ENCODE measurements at regions not wholly inside any gene's neighbourhood (a gene's known extent, or its start where the extent isn't known, plus 50 kb on each side); places are given as distances from the start of the nearest gene placed in this dataset.

- intact Hi-C loops (cut with micrococcal nuclease): no loop called here
- no peak overlapping the region for H3K27ac ChIP-seq (ENCODE audit: low read depth, low read length)
- Mint-ChIP-seq H3K36me3 (no peaks in the 10 kb centered on the region), H3K4me1 (no peaks in the 10 kb centered on the region), H3K27ac (no peak overlapping the region), H3K27me3 (no peaks in the 10 kb centered on the region), H3K9me3 (peaks cover 0 to 15% (median 3%) of the 10 kb centered on the region in 8 donors), H3K4me3 (no peak overlapping the region)
- no peaks in the 10 kb centered on the region for H3K36me3 ChIP-seq (ENCODE audit: insufficient read depth, low read length)
- no peaks in the 10 kb centered on the region for H3K4me1 ChIP-seq (ENCODE audit: insufficient read depth, low read length)
- H3K4me3 ChIP-seq (ENCODE audit: low read length in 2 of 2): no peak overlapping the region
- H3K9me3 ChIP-seq (ENCODE audit: control insufficient read depth in 1 of 2, low read length in 2 of 2): no peaks in the 10 kb centered on the region
- CTCF ChIA-PET (ENCODE audit: partially characterized antibody): no interaction called here
- DNase-seq: no peak
- H3K27me3 ChIP-seq (ENCODE audit: insufficient read depth, low read length): no peaks in the 10 kb centered on the region
- POLR2A ChIA-PET (ENCODE audit: partially characterized antibody): no interaction called here
Observed at GRCh38 chr13:56012644-56013043, 1128.1 kb upstream of the PRR20A start.

- no peaks in the 10 kb centered on the region for H3K36me3 Mint-ChIP-seq
- DNase-seq: no peak
- intact Hi-C loops (cut with micrococcal nuclease): no loop called here
- no peak overlapping the region for H3K4me3 Mint-ChIP-seq
- Histone ChIP-seq H3K4me3 (ENCODE audit: low read length in 2 of 2) (no peak overlapping the region), H3K9me3 (ENCODE audit: control insufficient read depth in 1 of 2, low read length in 2 of 2) (peaks cover 0 to 4% of the 10 kb centered on the region in 2 donors), H3K27me3 (ENCODE audit: insufficient read depth, low read length) (no peaks in the 10 kb centered on the region), H3K27ac (ENCODE audit: low read depth, low read length) (no peak overlapping the region), H3K4me1 (ENCODE audit: insufficient read depth, low read length) (no peaks in the 10 kb centered on the region), H3K36me3 (ENCODE audit: insufficient read depth, low read length) (no peaks in the 10 kb centered on the region)
- no peaks in the 10 kb centered on the region for H3K27me3 Mint-ChIP-seq
- no peaks in the 10 kb centered on the region for H3K4me1 Mint-ChIP-seq
- ChIA-PET CTCF (ENCODE audit: partially characterized antibody) (no interaction called here), POLR2A (ENCODE audit: partially characterized antibody) (no interaction called here)
- peaks cover 3 to 29% (median 18%) of the 10 kb centered on the region in 8 donors for H3K9me3 Mint-ChIP-seq
- no peak overlapping the region for H3K27ac Mint-ChIP-seq
Observed at GRCh38 chr13:56015919-56016318, 1124.8 kb upstream of the PRR20A start.

- H3K27me3 ChIP-seq (ENCODE audit: insufficient read depth, low read length): no peaks in the 10 kb centered on the region
- Mint-ChIP-seq H3K27me3 (no peaks in the 10 kb centered on the region), H3K4me3 (no peak overlapping the region), H3K36me3 (no peaks in the 10 kb centered on the region), H3K4me1 (no peaks in the 10 kb centered on the region), H3K9me3 (peaks cover 3 to 29% (median 18%) of the 10 kb centered on the region in 8 donors), H3K27ac (no peak overlapping the region)
- no peaks in the 10 kb centered on the region for H3K4me1 ChIP-seq (ENCODE audit: insufficient read depth, low read length)
- H3K9me3 ChIP-seq (ENCODE audit: control insufficient read depth in 1 of 2, low read length in 2 of 2): peaks cover 0 to 4% of the 10 kb centered on the region in 2 donors
- H3K4me3 ChIP-seq (ENCODE audit: low read length in 2 of 2): no peak overlapping the region
- H3K36me3 ChIP-seq (ENCODE audit: insufficient read depth, low read length): no peaks in the 10 kb centered on the region
- H3K27ac ChIP-seq (ENCODE audit: low read depth, low read length): no peak overlapping the region
- POLR2A ChIA-PET (ENCODE audit: partially characterized antibody): no interaction called here
- intact Hi-C loops (cut with micrococcal nuclease): no loop called here
- CTCF ChIA-PET (ENCODE audit: partially characterized antibody): no interaction called here
- DNase-seq: no peak
Observed at GRCh38 chr13:56019606-56020005, 1121.1 kb upstream of the PRR20A start.

- H3K9me3 ChIP-seq (ENCODE audit: control insufficient read depth in 1 of 2, low read length in 2 of 2): peaks cover 0 to 4% of the 10 kb centered on the region in 2 donors
- no peak for DNase-seq
- intact Hi-C loops (cut with micrococcal nuclease): no loop called here
- Mint-ChIP-seq H3K9me3 (peaks cover 3 to 29% (median 16%) of the 10 kb centered on the region in 8 donors), H3K4me3 (no peak overlapping the region), H3K36me3 (no peaks in the 10 kb centered on the region), H3K27me3 (no peaks in the 10 kb centered on the region), H3K27ac (no peak overlapping the region), H3K4me1 (no peaks in the 10 kb centered on the region)
- POLR2A ChIA-PET (ENCODE audit: partially characterized antibody): no interaction called here
- H3K27me3 ChIP-seq (ENCODE audit: insufficient read depth, low read length): no peaks in the 10 kb centered on the region
- H3K4me3 ChIP-seq (ENCODE audit: low read length in 2 of 2): no peak overlapping the region
- no peaks in the 10 kb centered on the region for H3K36me3 ChIP-seq (ENCODE audit: insufficient read depth, low read length)
- CTCF ChIA-PET (ENCODE audit: partially characterized antibody): no interaction called here
- H3K27ac ChIP-seq (ENCODE audit: low read depth, low read length): no peak overlapping the region
- H3K4me1 ChIP-seq (ENCODE audit: insufficient read depth, low read length): no peaks in the 10 kb centered on the region
Observed at GRCh38 chr13:56020425-56020824, 1120.3 kb upstream of the PRR20A start.

- Histone ChIP-seq H3K9me3 (ENCODE audit: control insufficient read depth in 1 of 2, low read length in 2 of 2) (no peaks in the 10 kb centered on the region), H3K4me1 (ENCODE audit: insufficient read depth, low read length) (no peaks in the 10 kb centered on the region), H3K36me3 (ENCODE audit: insufficient read depth, low read length) (no peaks in the 10 kb centered on the region), H3K4me3 (ENCODE audit: low read length in 2 of 2) (no peak overlapping the region), H3K27ac (ENCODE audit: low read depth, low read length) (no peak overlapping the region), H3K27me3 (ENCODE audit: insufficient read depth, low read length) (no peaks in the 10 kb centered on the region)
- no peaks in the 10 kb centered on the region for H3K4me1 Mint-ChIP-seq
- intact Hi-C loops (cut with micrococcal nuclease): no loop called here
- no peaks in the 10 kb centered on the region for H3K36me3 Mint-ChIP-seq
- DNase-seq: no peak
- no peaks in the 10 kb centered on the region for H3K27me3 Mint-ChIP-seq
- H3K27ac Mint-ChIP-seq: no peak overlapping the region
- no peak overlapping the region for H3K4me3 Mint-ChIP-seq
- ChIA-PET POLR2A (ENCODE audit: partially characterized antibody) (no interaction called here), CTCF (ENCODE audit: partially characterized antibody) (no interaction called here)
- peaks cover 2 to 24% (median 11%) of the 10 kb centered on the region in 8 donors for H3K9me3 Mint-ChIP-seq
Observed at GRCh38 chr13:56039992-56040391, 1100.7 kb upstream of the PRR20A start.

- no peak for DNase-seq
- Mint-ChIP-seq H3K4me1 (no peaks in the 10 kb centered on the region), H3K4me3 (no peak overlapping the region), H3K27ac (no peak overlapping the region), H3K27me3 (no peaks in the 10 kb centered on the region), H3K9me3 (peaks cover 0 to 13% (median 2%) of the 10 kb centered on the region in 8 donors), H3K36me3 (no peaks in the 10 kb centered on the region)
- H3K4me1 ChIP-seq (ENCODE audit: insufficient read depth, low read length): no peaks in the 10 kb centered on the region
- no peak overlapping the region for H3K27ac ChIP-seq (ENCODE audit: low read depth, low read length)
- H3K27me3 ChIP-seq (ENCODE audit: insufficient read depth, low read length): no peaks in the 10 kb centered on the region
- ChIA-PET POLR2A (ENCODE audit: partially characterized antibody) (no interaction called here), CTCF (ENCODE audit: partially characterized antibody) (no interaction called here)
- no peak overlapping the region for H3K4me3 ChIP-seq (ENCODE audit: low read length in 2 of 2)
- intact Hi-C loops (cut with micrococcal nuclease): no loop called here
- H3K9me3 ChIP-seq (ENCODE audit: control insufficient read depth in 1 of 2, low read length in 2 of 2): no peaks in the 10 kb centered on the region
- H3K36me3 ChIP-seq (ENCODE audit: insufficient read depth, low read length): no peaks in the 10 kb centered on the region
Observed at GRCh38 chr13:56066321-56066720, 1074.4 kb upstream of the PRR20A start.

- no peaks in the 10 kb centered on the region for H3K27me3 ChIP-seq (ENCODE audit: insufficient read depth, low read length)
- Mint-ChIP-seq H3K9me3 (peaks cover 0 to 25% (median 9%) of the 10 kb centered on the region in 8 donors), H3K36me3 (no peaks in the 10 kb centered on the region), H3K4me1 (no peaks in the 10 kb centered on the region), H3K4me3 (no peak overlapping the region), H3K27ac (no peak overlapping the region), H3K27me3 (no peaks in the 10 kb centered on the region)
- CTCF ChIA-PET (ENCODE audit: partially characterized antibody): no interaction called here
- H3K4me1 ChIP-seq (ENCODE audit: insufficient read depth, low read length): no peaks in the 10 kb centered on the region
- POLR2A ChIA-PET (ENCODE audit: partially characterized antibody): no interaction called here
- H3K4me3 ChIP-seq (ENCODE audit: low read length in 2 of 2): no peak overlapping the region
- DNase-seq: no peak
- intact Hi-C loops (cut with micrococcal nuclease): no loop called here
- H3K27ac ChIP-seq (ENCODE audit: low read depth, low read length): no peak overlapping the region
- no peaks in the 10 kb centered on the region for H3K9me3 ChIP-seq (ENCODE audit: control insufficient read depth in 1 of 2, low read length in 2 of 2)
- no peaks in the 10 kb centered on the region for H3K36me3 ChIP-seq (ENCODE audit: insufficient read depth, low read length)
Observed at GRCh38 chr13:56102641-56103040, 1038.1 kb upstream of the PRR20A start.

- peaks cover 0 to 29% (median 17%) of the 10 kb centered on the region in 8 donors for H3K9me3 Mint-ChIP-seq
- no peaks in the 10 kb centered on the region for H3K36me3 Mint-ChIP-seq
- H3K9me3 ChIP-seq (ENCODE audit: control insufficient read depth in 1 of 2, low read length in 2 of 2): no peaks in the 10 kb centered on the region
- H3K27me3 ChIP-seq (ENCODE audit: insufficient read depth, low read length): no peaks in the 10 kb centered on the region
- no peak overlapping the region for H3K4me3 Mint-ChIP-seq
- H3K27me3 Mint-ChIP-seq: no peaks in the 10 kb centered on the region
- ChIA-PET CTCF (ENCODE audit: partially characterized antibody) (no interaction called here), POLR2A (ENCODE audit: partially characterized antibody) (no interaction called here)
- no peak overlapping the region for H3K27ac Mint-ChIP-seq
- no peaks in the 10 kb centered on the region for H3K4me1 Mint-ChIP-seq
- intact Hi-C loops (cut with micrococcal nuclease): no loop called here
- H3K27ac ChIP-seq (ENCODE audit: low read depth, low read length): no peak overlapping the region
- H3K4me3 ChIP-seq (ENCODE audit: low read length in 2 of 2): no peak overlapping the region
- H3K4me1 ChIP-seq (ENCODE audit: insufficient read depth, low read length): no peaks in the 10 kb centered on the region
- no peaks in the 10 kb centered on the region for H3K36me3 ChIP-seq (ENCODE audit: insufficient read depth, low read length)
- no peak for DNase-seq
Observed at GRCh38 chr13:56110751-56111150, 1030.0 kb upstream of the PRR20A start.
